ENCODE measurements at regions not wholly inside any gene's neighbourhood (a gene's known extent, or its start where the extent isn't known, plus 50 kb on each side); places are given as distances from the start of the nearest gene placed in this dataset.

GRCh38 chr4:54988655-54989054 is 136.7 kb downstream of the KDR start:
- H3K9me3 ChIP-seq = no peaks in the 10 kb centered on the region
- H3K27ac ChIP-seq = no peak overlapping the region
- H3K36me3 ChIP-seq = no peaks in the 10 kb centered on the region
- intact Hi-C loops (cut with DNase I) = no loop called here
- H3K4me3 ChIP-seq = no peak overlapping the region
- TF ChIP-seq, protein P1, sequence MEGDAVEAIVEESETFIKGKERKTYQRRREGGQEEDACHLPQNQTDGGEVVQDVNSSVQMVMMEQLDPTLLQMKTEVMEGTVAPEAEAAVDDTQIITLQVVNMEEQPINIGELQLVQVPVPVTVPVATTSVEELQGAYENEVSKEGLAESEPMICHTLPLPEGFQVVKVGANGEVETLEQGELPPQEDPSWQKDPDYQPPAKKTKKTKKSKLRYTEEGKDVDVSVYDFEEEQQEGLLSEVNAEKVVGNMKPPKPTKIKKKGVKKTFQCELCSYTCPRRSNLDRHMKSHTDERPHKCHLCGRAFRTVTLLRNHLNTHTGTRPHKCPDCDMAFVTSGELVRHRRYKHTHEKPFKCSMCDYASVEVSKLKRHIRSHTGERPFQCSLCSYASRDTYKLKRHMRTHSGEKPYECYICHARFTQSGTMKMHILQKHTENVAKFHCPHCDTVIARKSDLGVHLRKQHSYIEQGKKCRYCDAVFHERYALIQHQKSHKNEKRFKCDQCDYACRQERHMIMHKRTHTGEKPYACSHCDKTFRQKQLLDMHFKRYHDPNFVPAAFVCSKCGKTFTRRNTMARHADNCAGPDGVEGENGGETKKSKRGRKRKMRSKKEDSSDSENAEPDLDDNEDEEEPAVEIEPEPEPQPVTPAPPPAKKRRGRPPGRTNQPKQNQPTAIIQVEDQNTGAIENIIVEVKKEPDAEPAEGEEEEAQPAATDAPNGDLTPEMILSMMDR (IDR thresholded peaks at IDR 0.05) = no peak
- no peak for DNase-seq (ENCODE audit: low spot score in 2 of 2)
- H3K4me1 ChIP-seq = no peaks in the 10 kb centered on the region
- no peaks in the 10 kb centered on the region for H3K27me3 ChIP-seq

GRCh38 chr4:54986095-54986846 is 139.1 kb downstream of the KDR start:
- Histone ChIP-seq H3K4me1 (no peaks in the 10 kb centered on the region), H3K27me3 (no peaks in the 10 kb centered on the region)
- no peak for DNase-seq (ENCODE audit: low spot score in 2 of 2)

GRCh38 chr4:54976682-54977081 is 148.7 kb downstream of the KDR start:
- H3K4me1 ChIP-seq = no peaks in the 10 kb centered on the region
- no peak overlapping the region for H3K27ac ChIP-seq
- H3K4me3 ChIP-seq = no peak overlapping the region
- intact Hi-C loops (cut with DNase I) = no loop called here
- TF ChIP-seq, protein P1 (IDR thresholded peaks at IDR 0.05) = no peak
- H3K9me3 ChIP-seq = no peaks in the 10 kb centered on the region
- DNase-seq (ENCODE audit: low spot score in 2 of 2) = no peak
- no peaks in the 10 kb centered on the region for H3K27me3 ChIP-seq
- no peaks in the 10 kb centered on the region for H3K36me3 ChIP-seq

More at GRCh38 chr4:54986095-54986846, 139.1 kb downstream of the KDR start:
- H3K9me3 ChIP-seq = no peaks in the 10 kb centered on the region
- TF ChIP-seq, protein P1 (IDR thresholded peaks at IDR 0.05) = no peak
- no peak overlapping the region for H3K27ac ChIP-seq
- intact Hi-C loops (cut with DNase I) = no loop called here
- no peaks in the 10 kb centered on the region for H3K36me3 ChIP-seq
- no peak overlapping the region for H3K4me3 ChIP-seq

DNA sequence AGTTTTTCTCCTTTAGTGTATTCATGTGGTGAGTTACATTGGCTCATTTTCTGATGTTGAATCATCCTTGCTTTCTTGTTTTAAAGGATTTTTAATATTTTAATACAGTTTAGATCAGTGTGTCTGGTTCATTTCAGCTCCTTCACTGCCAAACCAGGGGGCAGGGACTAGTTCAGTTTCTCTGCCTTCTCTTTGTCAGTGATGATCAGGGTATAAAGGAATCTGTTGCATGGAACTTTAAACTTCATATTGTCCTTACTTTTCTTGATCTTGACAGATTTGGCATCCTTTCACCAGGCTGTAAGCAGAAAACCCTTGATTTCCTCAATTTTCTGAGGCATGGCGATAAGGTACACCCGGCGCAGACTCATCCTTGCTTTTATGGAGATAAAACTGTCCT is 149.4 kb downstream of the KDR start:
- DNase-seq (ENCODE audit: low spot score in 2 of 2) = no peak
- Histone ChIP-seq H3K4me3 (no peak overlapping the region), H3K9me3 (no peaks in the 10 kb centered on the region), H3K4me1 (no peaks in the 10 kb centered on the region), H3K27ac (no peak overlapping the region), H3K36me3 (no peaks in the 10 kb centered on the region), H3K27me3 (no peaks in the 10 kb centered on the region)
- TF ChIP-seq, protein P1 (IDR thresholded peaks at IDR 0.05) = no peak
- intact Hi-C loops (cut with DNase I) = no loop called here

- no peak overlapping the region for H3K27ac ChIP-seq
- H3K9me3 ChIP-seq = no peaks in the 10 kb centered on the region
- no peaks in the 10 kb centered on the region for H3K36me3 ChIP-seq
- H3K4me3 ChIP-seq = no peak overlapping the region
- TF ChIP-seq, protein P1 (IDR thresholded peaks at IDR 0.05) = no peak
- intact Hi-C loops (cut with DNase I) = no loop called here
- no peaks in the 10 kb centered on the region for H3K27me3 ChIP-seq
- H3K4me1 ChIP-seq = no peaks in the 10 kb centered on the region
- no peak for DNase-seq (ENCODE audit: low spot score in 2 of 2)
Observed at GRCh38 chr4:54973784-54974183, 151.6 kb downstream of the KDR start.

Data from ascending aorta (tissue), 2 donors.